ENCODE measurements at regions not wholly inside any gene's neighbourhood (a gene's known extent, or its start where the extent isn't known, plus 50 kb on each side); places are given as distances from the start of the nearest gene placed in this dataset.
"Not testable (repeated sequence)": the region's sequence is repeated elsewhere in the genome, so short reads cannot be mapped to it uniquely, and the experiment has no call there.

GRCh38 chrX:63409934-63410333 is 58.8 kb upstream of the SPIN4 start:
- not testable (repeated sequence) for TF ChIP-seq EZH2 (IDR thresholded peaks at IDR 0.05; ENCODE audit: low read depth)
- TF ChIP-seq, protein P1, sequence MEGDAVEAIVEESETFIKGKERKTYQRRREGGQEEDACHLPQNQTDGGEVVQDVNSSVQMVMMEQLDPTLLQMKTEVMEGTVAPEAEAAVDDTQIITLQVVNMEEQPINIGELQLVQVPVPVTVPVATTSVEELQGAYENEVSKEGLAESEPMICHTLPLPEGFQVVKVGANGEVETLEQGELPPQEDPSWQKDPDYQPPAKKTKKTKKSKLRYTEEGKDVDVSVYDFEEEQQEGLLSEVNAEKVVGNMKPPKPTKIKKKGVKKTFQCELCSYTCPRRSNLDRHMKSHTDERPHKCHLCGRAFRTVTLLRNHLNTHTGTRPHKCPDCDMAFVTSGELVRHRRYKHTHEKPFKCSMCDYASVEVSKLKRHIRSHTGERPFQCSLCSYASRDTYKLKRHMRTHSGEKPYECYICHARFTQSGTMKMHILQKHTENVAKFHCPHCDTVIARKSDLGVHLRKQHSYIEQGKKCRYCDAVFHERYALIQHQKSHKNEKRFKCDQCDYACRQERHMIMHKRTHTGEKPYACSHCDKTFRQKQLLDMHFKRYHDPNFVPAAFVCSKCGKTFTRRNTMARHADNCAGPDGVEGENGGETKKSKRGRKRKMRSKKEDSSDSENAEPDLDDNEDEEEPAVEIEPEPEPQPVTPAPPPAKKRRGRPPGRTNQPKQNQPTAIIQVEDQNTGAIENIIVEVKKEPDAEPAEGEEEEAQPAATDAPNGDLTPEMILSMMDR (conservative IDR thresholded peaks at IDR 0.05) = not testable (repeated sequence)

Data from PC-9 (cell line).